HG02571 (cell line): ENCODE measurements at regions not wholly inside any gene's neighbourhood (a gene's known extent, or its start where the extent isn't known, plus 50 kb on each side); places are given as distances from the start of the nearest gene placed in this dataset.

Experiments
- ATAC-seq: cut with Tn5 transposase; IDR thresholded peaks from one replicate; pipeline ENCODE4 v1.9.1; 2021; ENCODE audit warnings: mild to moderate bottlenecking, moderate library complexity; ENCODE audit not compliant: unreplicated experiment

DNA sequence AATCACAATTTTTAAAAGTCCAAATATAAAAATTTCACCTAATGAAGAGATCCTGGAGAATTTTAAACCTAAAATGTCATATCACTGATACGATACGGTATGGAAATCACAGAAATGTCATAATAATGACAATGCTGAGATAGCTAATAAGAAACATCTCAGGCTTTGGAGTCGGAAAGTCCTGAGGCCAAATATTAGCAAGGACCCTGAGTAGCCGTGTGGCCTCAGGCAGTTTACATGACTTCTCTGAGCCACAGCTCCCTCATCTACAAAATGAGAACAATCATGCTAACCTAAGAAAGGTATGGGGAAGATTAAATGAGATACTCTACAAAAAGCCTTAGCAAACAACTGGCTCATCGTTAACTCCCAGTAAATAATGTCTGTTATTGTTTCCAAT is 100.9 kb upstream of the NEBL start:
- ATAC-seq, result no peak

DNA sequence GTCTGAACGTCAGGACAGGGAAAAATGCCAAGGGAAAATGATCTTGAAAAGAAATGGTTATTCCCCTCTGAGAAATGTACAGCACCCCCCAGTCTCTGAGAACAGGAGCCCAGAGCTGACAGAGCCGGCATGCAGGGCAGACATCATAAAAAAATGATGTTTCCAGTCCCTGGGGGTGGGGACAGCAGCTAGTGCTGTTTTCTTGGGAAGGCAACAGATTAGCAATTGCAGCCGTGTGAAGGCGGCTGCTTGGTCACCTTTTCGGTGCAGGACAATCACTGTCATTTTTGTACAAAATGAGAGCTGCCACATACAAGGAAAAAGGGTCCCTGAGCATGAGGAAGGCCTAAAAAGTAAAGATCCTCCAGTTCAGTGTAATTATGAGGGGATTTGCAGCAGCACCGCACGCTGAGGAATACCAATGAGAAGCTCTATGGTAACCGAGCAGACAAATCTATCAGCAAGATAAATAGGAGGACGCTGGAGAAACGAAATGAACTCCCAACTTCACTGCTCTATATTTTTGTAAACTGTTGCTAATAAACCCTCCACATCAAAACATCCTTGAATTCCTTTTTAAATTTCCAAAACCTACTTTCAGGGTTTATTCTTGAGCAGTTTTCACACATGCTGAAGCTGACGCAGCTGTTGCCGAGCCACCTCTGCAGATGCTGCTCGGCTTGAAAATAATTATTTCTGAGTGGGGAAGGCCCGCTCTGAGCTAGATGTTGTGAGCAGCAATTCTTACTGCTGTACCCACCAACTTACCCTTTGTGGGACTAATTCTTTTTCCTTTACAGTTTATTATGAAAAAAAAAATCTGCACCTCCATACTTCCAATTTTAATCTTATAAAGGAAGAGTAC is 98.2 kb upstream of the NEBL start:
- ATAC-seq, result no peak

DNA sequence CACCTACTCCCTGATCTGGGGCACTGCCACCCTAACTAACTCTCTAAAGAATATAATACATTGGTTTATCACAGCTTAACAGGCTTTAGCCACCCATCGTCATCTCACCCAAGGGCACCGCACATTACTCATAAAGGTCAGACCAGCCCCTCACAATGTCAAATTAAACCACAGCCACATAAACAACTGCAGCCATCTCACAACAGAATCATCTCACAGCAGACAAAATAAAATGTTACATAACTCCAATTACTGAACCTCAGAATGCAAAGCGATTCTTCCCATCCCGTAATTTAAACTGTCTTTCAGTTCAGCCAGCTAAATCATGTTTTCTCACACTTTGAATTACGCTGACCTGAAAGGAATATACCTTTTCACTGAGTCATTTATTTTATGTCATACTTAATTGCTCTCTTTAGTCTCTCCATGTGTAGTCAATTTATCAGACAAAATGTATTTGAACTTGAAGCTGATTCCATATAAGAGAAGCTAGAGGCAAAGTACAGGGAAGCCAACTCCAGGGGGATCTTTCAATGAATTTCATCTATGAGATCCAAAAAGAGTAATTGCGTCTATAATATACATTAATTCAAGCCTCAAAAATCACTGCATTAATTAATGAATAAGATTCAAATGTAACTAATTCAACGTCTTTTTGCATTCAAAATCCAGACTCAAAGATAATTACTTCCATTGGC is 96.9 kb upstream of the NEBL start:
- ATAC-seq, result no peak

DNA sequence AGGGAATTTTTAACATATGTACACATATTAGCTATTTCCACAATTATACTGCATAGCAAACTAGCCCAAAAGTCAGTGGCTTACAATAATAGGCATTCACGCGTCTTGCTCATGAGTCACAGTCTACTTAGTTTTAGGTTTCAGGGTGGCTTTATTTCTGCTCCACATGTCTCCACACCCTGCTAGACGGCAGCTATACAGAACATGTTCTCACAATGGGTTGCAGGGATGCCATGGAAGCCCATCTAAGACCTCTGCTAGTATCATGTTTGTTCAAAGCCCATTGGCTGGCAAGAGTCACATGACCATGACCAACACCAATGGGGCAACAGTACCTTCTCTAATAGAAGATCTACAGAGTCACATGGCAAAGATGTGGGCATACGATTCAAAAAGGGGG is 96.3 kb upstream of the NEBL start:
- no peak for ATAC-seq

DNA sequence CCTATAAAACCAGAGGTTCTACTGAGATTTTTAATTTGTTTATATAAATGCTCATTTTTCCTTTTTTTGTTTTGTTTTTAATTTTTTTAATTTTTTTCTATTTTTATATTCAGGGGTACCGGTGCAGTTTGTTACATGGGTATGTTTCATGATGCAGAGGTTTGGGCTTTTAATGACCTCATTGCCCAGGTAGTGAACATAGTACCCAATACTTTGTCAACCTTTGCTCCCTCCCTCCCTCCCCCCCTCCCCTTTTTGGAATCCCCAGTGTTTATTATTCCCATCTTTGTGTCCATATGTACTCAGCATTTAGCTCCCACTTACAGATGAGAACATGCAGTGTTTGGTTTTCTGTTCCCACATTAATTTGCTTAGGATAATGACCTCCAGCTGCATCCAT is 94.4 kb upstream of the NEBL start:
- no peak for ATAC-seq

DNA sequence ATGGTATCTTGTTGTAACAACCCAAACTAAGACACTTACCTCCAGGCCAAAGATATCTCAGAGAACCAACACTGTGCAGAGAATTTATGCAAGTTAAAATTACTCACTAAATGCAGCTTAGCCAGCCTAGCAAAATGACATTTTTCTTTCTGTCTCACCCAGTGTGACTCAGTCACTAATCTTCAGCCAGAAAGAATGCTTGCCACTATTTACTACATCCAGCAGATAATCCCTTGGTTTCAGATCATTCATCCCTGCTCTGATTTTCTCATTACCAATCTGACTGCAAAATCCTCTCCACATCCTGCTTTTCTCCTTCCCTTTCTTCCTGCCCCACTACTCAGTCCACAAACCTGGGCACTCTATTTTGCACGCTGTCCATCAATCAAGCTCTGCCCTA is 93.5 kb upstream of the NEBL start:
- ATAC-seq, result no peak

DNA sequence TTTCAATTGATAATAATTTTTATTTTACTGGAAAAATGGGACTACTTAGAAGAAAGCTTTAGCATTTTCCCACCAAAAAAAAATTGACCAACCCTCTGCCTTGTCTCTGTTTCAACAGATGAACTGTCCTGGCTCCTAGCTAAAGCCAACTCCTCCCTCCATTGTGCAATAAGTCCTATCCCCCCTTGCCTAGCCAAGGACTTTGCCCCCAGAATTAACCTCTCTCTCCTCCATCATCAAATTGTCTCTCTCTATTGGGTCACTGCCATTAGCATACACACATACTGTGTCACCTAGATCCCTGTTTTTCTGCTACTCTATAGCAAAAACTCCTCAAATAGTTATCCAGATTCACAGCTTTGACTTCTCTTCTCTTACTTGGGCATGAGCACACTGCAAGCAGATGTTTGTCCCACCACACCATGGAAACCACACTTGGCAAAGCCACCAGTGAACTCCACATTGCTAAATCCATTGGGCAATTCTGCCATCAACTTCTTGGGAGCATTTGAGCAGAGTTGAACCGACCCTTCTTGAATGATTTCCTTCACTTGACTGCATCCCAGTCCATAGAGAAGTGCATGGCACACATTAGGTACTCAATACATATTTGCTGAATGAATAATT is 91.4 kb upstream of the NEBL start:
- ATAC-seq, result no peak

DNA sequence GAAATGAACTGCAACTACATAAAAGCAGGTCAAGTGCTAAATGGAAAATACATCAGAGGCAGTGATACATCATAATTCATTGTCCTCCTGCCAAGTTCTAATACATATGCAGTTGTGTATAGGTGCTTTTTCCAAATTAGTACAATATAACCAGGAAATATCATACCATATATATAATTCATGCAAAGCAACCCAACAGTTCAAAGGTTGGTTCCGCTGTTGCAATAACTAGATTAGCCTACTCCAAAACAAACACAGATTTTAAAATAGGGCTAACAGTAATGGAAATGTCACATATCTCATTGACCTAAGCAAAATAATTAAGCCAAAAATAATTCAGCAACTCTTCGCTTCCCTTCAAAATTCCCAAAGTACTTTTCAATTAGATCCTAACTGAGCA is 88.9 kb upstream of the NEBL start:
- ATAC-seq, result no peak

DNA sequence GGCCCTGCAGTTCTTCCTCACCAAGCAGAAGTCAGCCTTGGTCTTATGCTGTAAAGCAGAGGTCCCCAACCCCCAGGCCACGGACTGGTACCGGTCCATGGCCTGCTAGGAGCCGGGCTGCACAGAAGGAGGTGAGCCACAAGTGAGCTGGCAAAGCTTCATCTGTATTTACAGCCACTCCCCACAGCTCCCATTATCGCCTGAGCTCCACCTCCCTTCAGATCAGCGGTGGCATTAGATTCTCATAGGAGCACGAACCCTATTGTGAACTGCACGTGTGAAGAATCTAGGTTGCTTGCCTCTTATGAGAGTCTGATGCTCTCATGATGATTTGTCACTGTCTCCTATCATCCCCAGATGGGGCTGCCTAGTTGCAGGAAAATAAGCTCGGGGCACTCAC is 87.6 kb upstream of the NEBL start:
- no peak for ATAC-seq

DNA sequence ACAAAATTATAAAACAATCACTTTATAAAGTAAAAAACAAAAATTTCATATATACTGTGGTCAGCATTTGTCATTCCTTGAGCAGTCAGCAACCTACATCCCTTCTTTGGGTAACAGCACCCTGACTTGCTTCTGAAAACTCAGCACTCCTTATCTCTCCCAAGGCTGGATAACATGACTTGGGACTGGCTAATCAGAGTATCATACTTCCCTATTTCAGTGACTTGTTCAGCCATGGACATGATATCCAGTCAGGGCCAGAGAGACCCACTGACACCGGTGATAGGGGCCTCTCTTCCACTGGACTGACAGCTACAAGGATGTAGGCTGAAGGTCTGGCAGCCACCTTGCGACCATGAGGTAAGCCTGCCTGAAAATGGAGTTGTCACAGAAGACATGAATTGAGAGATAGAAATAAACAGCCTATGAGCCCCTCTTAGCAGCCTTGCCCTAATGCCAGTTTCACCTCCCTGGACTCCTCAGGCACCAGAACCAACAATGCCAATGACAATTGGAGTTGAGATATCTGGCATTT is 84.4 kb upstream of the NEBL start:
- no peak for ATAC-seq

DNA sequence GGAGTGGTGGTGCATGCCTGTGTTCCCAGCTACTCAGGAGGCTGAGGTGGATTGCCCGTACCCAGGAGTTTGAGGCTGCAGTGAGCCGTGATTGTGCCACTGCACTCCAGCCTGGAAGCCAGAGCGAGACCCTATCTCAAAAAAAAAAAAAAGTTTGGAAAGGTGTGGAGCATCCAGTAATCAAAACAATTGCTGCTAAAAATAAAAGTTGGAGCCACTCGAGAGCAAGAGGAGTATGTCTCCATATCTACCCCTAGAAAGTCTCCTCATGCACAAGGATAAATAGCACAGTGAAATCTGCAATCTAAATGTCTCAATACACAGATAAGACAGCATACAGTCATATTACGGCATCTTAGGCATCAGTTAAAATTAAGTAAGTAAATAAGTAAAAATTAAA is 81.5 kb upstream of the NEBL start:
- ATAC-seq, result no peak

DNA sequence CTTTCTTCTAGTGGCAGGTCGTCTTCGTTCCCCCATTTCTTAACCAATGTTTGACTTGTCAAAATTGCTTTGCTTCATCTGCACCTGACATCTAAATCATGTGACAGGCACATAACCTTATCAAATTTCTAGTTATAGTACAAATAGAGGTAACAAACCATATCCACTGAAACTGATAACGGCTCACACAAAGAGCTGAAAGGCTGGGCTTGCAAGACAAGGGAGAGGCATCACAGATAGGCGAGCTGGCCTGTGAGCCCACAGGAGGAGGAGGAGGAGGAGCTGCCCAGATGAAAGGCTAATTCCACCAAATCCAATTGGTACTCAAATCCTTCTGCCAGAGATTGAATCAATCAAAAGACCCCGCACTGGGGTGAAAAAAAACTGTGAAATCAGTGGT is 80.2 kb upstream of the NEBL start:
- no peak for ATAC-seq

DNA sequence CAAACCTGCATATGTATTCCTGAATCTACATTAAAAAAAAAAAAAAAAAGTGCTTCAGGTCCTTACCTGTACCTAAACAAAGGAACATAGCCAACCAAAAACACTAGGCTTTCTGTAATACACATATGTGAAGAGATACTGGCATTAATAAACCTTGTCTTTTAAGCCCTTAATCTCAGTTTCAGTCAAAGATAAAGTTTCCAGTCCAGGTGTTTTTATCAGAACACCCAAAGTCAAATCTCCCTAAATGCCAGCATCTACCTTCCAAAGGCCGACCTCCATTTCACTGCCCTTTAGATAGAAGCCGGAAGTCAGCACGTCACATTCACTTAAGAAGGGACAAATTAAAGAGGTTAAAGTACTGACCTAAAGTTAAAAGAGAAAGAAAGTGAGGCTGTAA is 79.8 kb upstream of the NEBL start:
- ATAC-seq, result no peak

DNA sequence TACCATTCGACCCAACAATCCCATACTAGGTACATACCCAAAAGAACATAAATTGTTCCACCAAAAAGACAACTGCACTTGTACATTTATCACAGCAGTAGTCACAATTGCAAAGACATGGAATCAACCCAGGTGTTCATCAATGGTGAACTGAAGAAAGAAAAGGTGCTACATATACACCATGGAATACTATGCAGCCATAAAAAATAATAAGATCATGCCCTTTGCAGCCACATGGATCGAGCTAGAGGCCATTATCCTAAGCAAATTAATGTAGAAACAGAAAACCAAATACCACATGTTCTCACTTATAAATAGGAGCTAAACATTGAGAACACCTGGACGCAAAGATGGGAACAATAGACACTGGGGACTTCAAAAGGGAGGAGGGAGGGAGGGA is 79.3 kb upstream of the NEBL start:
- ATAC-seq, result no peak

DNA sequence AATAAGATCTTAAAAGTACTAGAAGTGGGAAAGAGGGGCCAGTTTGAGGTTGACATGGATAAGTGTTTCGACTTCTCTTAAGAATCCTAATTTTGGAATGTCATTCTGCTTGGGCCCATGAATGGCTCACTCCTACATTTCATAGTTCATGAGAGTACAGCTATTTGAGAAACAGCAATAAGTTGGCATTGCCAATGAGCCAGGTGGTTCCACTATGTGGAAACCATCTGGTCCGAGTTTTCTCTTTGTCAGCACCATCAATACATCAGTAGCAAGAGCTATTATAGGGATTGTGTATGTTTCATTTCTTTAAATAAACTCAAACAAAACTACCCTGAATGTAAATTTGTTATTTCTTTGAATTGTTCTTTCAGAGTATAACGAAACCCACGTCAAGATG is 78.1 kb upstream of the NEBL start:
- no peak for ATAC-seq

DNA sequence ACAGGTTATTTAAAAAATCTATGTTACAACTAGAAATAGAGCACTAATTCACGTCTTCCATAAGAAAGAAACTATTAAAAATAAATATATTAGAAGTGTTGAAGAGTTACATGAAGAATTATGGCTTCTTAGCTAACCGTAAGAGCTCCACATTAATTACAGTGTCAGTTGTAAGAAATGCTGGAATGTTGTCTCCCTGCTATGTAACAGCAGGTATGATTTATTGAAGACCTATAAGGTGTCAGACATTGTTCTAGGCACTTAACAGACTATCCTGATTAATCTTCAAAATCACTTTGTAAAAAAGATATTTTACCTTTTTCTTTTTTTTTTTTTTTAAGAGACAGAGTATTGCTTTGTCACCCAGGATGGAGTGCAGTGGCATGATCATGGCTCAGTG is 75.8 kb upstream of the NEBL start:
- no peak for ATAC-seq

DNA sequence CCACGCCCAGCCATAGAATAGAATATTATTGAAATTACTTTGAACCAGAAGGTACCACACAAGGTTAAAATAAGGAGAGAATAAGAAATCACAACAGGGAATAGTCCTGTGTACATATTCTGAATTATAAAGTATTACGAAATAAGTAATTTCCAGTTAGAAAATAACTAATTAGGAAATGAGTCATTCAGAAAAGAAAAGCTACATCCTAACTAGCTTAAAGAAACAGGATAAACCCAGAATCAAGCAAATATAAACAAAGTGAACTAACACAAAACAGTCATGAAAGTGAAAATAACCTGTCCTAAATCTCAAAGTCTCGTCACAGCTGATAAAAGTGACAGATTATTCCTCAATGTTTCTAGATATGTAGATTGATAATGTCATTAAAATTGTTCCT is 74.8 kb upstream of the NEBL start:
- ATAC-seq, result no peak

DNA sequence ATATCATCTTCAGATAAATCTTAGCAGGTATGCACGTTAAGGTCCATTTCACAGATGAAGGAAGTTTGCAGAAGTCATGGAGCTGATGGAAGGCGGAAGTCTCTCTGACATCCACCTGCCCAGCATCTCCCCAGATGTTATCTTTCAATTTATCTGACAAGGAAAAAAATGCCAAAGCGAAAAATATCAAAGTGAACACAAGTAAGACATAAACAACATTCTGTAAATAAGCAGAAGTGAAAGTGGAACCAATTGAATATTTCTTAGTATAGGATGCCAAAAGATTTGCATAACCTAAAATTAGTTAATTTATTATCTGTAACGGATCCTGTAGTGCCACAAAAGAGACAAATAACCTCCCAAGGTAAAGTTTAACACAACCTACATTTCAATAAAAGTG is 73.6 kb upstream of the NEBL start:
- ATAC-seq, result peak; percentile 97

DNA sequence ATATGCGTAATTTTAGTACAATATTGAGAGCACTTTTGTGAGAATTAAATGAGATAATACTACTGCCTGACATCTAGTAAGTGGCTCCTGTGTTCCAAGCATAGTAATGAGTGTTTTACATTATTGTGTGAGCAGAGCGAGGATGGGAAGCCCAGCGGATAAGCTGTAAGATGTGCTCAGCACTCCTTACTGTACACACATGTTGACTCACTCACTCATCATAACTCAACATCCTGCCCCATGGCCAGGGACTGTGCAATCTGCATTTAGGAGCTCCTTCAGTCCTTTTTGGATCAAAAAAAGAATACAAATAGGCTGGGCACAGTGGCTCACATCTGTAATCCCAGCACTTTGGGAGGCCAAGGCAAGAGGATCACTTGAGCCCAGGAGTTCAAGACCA is 72.9 kb upstream of the NEBL start:
- no peak for ATAC-seq

DNA sequence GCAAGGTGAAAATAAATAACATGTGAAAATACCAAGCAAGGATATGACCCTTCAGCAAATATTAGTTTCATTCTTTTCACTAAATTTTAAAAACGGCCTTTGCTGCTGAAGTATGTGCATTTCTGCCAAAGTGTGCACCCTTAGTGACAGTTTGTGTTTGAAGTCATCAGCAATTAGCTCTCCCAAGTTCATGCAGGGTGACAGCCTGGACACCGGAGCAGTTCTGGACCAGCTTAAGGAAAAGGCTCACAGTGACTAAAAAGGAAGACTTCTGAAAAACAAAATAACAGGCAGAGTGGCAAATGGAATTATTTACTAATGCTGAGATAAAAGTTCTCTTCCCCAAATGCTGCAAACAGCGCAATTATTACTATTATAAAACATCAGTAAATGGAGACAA is 69.3 kb upstream of the NEBL start:
- ATAC-seq, result no peak

DNA sequence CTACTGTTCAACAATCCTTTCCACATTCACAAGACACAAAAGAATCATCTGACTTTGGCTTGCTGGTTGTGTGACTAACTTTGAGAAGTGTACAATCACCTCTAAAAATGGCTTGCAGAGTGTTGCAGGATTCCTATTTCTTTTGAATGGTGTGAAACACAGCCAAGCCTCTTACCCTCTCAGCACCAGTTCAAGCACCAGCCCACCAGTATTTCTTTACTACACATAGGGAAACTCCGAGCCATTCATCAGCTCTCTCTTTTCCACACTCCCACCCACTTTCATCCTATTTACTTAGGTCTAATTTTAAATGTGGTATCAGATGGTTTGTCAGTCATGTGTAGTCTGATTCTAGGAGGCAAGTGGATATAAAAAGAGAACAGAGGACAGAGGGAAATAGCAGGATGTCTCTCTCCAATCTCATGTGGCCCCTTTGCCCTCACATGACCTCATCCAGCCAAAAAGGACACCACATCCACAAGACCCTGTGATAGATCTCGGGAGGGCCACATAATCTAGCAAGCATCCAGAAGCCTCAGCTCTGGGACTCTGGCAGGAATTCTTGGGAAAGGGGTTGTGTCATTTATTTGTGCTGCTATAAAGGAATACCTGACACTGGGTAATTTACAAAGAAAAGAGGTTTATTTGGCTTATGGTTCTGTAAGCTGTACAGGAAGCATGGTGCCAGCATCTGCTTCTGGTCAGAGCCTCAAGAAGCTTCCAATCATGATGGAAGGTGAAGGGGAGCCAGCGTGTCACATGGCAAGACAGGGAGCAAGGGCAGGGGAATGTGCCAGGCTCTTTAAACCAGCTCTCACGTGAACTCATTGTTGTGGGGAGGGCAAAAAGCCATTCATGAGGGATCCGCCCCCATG is 66.8 kb upstream of the NEBL start:
- ATAC-seq, result no peak
